Right lobe of liver (tissue), 6 donors: ENCODE measurements at regions not wholly inside any gene's neighbourhood (a gene's known extent, or its start where the extent isn't known, plus 50 kb on each side); places are given as distances from the start of the nearest gene placed in this dataset.
A peak's percentile ranks its signal among the peaks of the same experiment; 100 is the strongest.

Source experiments
- ATAC-seq, 4 donors: fragments of 200-7000 bp; cut with Tn5 transposase; one replicate each; pipeline ENCODE4 v1.9.1; 2020; ENCODE audit warnings: mild to moderate bottlenecking in 4 of 4, moderate library complexity in 4 of 4
- DNase-seq, 3 donors: peaks; one replicate each; pipeline ENCODE4 v3.0.0-alpha.2; 2020
- H3K27ac ChIP-seq, 3 donors: fragments of 200-600 bp; one replicate each; pipeline ENCODE4 v1.8.0; 2022
- H3K27me3 ChIP-seq, 2 donors: fragments of 200-600 bp; one replicate each; pipeline ENCODE4 v1.8.0; 2022
- H3K36me3 ChIP-seq, 4 donors: fragments of 200-600 bp; sonication (generic) in 1 of 4; one replicate each; pipeline versions ENCODE4 v1.5.1 to v1.8.0; 2017 to 2022; ENCODE audit warnings: control low read depth in 1 of 4
- H3K4me1 ChIP-seq, 4 donors: fragments of 200-600 bp; sonication (generic) in 1 of 4; one replicate each; pipeline versions ENCODE4 v1.5.1 to v1.8.0; 2017 to 2022; ENCODE audit warnings: control low read depth in 1 of 4
- H3K4me3 ChIP-seq, 3 donors: fragments of 200-600 bp; one replicate each; pipeline ENCODE4 v1.8.0; 2022
- H3K9me3 ChIP-seq, 4 donors: fragments of 200-600 bp; sonication (generic) in 1 of 4; one replicate each; pipeline versions ENCODE4 v1.5.1 to v1.8.0; 2017 to 2022; ENCODE audit warnings: control low read depth in 1 of 4
- POLR2A ChIP-seq: fragments of 450-650 bp; IDR thresholded peaks from one replicate; pipeline ENCODE4 v1.6.1; 2017; ENCODE audit warnings: antibody characterized with exemption, mild to moderate bottlenecking
- WGBS: methylation state at CpG from one replicate; pipeline ENCODE4 v1.1.6; 2018; ENCODE audit warnings: low coverage, low lambda C conversion rate; ENCODE audit not compliant: insufficient coverage; ENCODE audit errors: missing lambda C conversion rate; 5-methylcytosine and 5-hydroxymethylcytosine counted together
- intact Hi-C, 2 donors: fragments of 100-400 bp; cut with DNase I; formaldehyde crosslinking; loops; one replicate each; pipeline versions ENCODE4 v1.11.2 to v1.14.1; 2022
- TF ChIP-seq, protein P1 (sequence below), 4 donors: fragments of 200-600 bp in 3 of 4; fragments of 450-650 bp in 1 of 4; IDR thresholded peaks; one replicate each; pipeline versions ENCODE4 v1.5.1 to v1.8.0; 2016 to 2022; ENCODE audit warnings: antibody characterized with exemption in 4 of 4, mild to moderate bottlenecking in 2 of 4
- donor health status: DM: no; HTN: yes; CAD: no.
- donor health status: DM: no; HTN: no; CAD: no.
- donor health status: DM: no; HTN: no; CAD: no.
- donor health status: DM: no; HTN: yes; CAD: no.
- donor health status: DM: no; HTN: yes; CAD: no.

- WGBS = 44% methylated on average over 2 of the region's 4 CpGs
- H3K27ac ChIP-seq = no peak overlapping the region
- TF ChIP-seq, protein P1, sequence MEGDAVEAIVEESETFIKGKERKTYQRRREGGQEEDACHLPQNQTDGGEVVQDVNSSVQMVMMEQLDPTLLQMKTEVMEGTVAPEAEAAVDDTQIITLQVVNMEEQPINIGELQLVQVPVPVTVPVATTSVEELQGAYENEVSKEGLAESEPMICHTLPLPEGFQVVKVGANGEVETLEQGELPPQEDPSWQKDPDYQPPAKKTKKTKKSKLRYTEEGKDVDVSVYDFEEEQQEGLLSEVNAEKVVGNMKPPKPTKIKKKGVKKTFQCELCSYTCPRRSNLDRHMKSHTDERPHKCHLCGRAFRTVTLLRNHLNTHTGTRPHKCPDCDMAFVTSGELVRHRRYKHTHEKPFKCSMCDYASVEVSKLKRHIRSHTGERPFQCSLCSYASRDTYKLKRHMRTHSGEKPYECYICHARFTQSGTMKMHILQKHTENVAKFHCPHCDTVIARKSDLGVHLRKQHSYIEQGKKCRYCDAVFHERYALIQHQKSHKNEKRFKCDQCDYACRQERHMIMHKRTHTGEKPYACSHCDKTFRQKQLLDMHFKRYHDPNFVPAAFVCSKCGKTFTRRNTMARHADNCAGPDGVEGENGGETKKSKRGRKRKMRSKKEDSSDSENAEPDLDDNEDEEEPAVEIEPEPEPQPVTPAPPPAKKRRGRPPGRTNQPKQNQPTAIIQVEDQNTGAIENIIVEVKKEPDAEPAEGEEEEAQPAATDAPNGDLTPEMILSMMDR (IDR thresholded peaks at IDR 0.05) = no peak
- TF ChIP-seq POLR2A = no peak
Observed at GRCh38 chr9:97747201-97747965, 50.2 kb upstream of the XPA start.

DNA sequence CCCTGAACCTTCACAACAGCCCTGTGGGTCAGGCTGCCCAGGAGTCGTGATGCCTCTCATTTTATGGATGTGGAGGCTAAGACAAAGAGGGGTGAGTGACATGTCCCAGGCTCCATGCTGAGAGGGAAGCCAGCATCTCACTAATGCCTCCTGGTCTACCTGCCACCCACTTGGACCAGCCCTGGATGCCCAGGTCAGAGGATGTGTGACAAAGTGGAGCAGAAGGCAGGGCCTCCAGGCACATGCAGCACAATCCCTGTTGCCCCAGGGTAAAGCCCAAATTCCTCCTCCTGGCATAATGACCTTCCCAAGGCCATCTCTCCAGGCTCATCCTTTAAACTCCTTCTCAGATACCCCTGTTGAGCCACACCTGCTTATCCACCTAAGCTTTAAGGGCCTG is 51.4 kb upstream of the XPA start:
- 44% methylated on average over 1 of the region's 1 CpG for WGBS
- Histone ChIP-seq H3K36me3 (no peaks in the 10 kb centered on the region), H3K27me3 (no peaks in the 10 kb centered on the region), H3K27ac (no peak overlapping the region), H3K9me3 (no peaks in the 10 kb centered on the region), H3K4me3 (no peak overlapping the region), H3K4me1 (no peaks in the 10 kb centered on the region)
- TF ChIP-seq, protein P1 (IDR thresholded peaks at IDR 0.05) = no peak
- TF ChIP-seq POLR2A = no peak
- intact Hi-C loops = no loop called here
- ATAC-seq (no peak), DNase-seq (no peak)

More at GRCh38 chr9:97747201-97747965, 50.2 kb upstream of the XPA start:
- H3K27me3 ChIP-seq = no peaks in the 10 kb centered on the region
- DNase-seq (no peak), ATAC-seq (no peak)
- H3K36me3 ChIP-seq = no peaks in the 10 kb centered on the region
- no peak overlapping the region for H3K4me3 ChIP-seq
- H3K9me3 ChIP-seq = no peaks in the 10 kb centered on the region
- H3K4me1 ChIP-seq = no peaks in the 10 kb centered on the region
- intact Hi-C loops = no loop called here

DNA sequence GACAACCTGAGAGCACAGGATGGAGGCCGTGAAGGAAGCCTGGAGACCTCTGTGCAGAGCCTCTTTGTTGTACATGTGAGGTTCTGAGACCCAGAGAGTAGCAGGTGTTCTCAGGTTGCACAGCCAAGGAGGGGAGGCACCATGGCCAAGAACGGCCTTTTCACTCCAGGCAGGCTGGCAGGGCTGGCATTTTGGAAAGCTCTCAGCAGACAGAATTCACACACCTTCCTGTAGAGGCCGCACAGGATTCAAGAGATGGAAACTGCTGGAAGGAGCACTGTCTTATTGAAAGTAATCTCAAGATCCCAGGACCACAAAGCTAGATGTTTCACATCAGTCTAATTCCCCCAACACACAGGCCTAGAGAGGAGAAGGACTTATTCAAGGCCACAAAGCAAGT is 52.8 kb upstream of the XPA start:
- DNase-seq (no peak), ATAC-seq (no peak)
- Histone ChIP-seq H3K4me3 (no peak overlapping the region), H3K9me3 (no peaks in the 10 kb centered on the region), H3K36me3 (no peaks in the 10 kb centered on the region), H3K27me3 (no peaks in the 10 kb centered on the region), H3K27ac (no peak overlapping the region), H3K4me1 (no peaks in the 10 kb centered on the region)
- 80% methylated on average over 1 of the region's 3 CpGs for WGBS
- TF ChIP-seq POLR2A = no peak
- TF ChIP-seq, protein P1 (IDR thresholded peaks at IDR 0.05) = no peak
- intact Hi-C loops = no loop called here

DNA sequence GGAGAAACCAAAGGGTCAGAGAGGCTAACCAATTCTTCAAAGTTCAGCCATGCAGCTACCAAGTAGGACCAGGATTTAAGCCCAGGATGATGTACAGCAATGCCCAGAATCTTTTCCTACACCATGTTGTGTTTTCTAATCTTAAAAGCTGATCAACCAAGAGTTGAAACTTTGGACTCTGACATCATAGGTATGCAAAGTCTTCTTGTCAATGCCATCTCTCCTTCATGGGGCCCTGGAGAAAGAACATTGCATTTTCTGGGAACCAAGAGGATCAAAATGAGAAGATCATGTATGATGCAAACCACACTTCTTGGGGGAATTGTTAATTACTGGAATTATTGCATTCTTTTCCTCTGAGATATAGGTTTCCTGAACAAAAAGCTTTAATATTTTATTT is 54.4 kb upstream of the XPA start:
- Histone ChIP-seq H3K4me1 (no peaks in the 10 kb centered on the region), H3K9me3 (no peaks in the 10 kb centered on the region), H3K27me3 (no peaks in the 10 kb centered on the region), H3K36me3 (no peaks in the 10 kb centered on the region), H3K4me3 (no peak overlapping the region), H3K27ac (no peak overlapping the region)
- intact Hi-C loops = no loop called here
- no peak for TF ChIP-seq POLR2A
- TF ChIP-seq, protein P1 (IDR thresholded peaks at IDR 0.05) = no peak
- DNase-seq (no peak), ATAC-seq (peak in 2 of 4 donors; percentile 36 to 52)
